NCI-H2107 treated with DMSO at 0.1 percent for 48 hours (cell line): ENCODE measurements at regions not wholly inside any gene's neighbourhood (a gene's known extent, or its start where the extent isn't known, plus 50 kb on each side); places are given as distances from the start of the nearest gene placed in this dataset.

Experiments used
- DNase-seq: peaks from one replicate; lab custom pipeline; 2025; ENCODE audit not compliant: unreplicated experiment; lab: John Stamatoyannopoulos, UW

DNA sequence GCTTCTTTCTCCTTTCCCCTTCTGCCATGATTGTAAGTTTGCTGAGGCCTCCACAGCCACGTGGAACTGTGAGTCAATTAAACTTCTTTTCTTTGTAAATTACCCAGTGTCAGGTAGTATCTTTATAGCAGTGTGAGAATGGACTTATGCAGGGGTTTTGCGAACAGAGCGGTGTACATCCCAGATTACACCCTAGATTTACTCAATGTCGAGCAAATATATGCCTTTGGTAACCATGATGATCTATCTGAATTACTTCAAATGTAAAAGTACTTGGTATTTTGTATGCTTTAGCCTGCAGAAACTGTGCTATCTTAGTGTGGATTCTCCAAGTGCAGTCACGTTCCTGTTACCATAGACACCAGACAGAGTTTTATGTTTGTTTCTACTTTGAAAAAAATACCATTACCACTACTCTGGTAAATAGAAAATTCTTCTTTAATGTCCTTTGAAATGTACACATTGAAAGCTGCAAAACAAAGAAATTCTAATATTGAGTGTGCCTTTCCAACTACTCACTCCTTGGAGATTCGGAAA, 510.4 kb upstream of the ARGLU1 start:
- no peak for DNase-seq

DNA sequence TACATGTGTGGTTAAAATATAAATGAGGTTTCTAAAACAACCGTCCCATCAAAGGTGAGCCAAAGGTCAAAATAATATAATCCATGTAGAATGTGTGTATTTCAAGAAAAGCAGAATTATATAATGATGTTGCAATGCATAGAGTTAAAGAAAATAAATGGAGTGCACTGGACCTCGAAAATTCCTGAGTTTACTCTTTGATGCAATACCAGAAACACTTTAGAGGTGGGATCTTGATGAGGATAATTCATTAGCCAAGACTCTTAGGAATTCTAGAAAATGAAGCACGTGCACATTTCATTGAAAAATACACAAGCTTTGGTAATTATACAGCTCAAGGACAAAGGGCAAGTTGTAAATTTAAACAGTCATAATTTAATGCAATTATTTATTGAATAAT, 508.9 kb upstream of the ARGLU1 start:
- no peak for DNase-seq

DNA sequence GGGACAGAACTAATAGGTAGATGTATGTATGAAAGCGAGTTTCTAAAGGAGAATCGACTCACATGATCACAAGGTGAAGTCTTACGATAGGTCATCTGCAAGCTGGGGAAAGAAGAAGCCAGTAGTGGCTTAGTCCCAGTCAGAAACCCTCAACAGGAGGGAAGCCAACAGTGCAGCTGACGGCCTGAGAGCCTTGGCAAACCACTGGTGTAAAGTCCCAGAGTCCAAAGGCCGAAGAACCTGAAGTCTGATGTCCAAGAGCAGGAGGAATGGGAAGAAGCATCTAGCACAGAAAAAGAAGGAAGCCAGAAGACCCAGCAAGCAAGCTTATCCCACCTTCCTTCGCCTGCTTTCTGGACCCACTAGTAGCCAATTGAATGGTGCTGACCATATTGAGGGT, 507.6 kb upstream of the ARGLU1 start:
- DNase-seq: no peak

DNA sequence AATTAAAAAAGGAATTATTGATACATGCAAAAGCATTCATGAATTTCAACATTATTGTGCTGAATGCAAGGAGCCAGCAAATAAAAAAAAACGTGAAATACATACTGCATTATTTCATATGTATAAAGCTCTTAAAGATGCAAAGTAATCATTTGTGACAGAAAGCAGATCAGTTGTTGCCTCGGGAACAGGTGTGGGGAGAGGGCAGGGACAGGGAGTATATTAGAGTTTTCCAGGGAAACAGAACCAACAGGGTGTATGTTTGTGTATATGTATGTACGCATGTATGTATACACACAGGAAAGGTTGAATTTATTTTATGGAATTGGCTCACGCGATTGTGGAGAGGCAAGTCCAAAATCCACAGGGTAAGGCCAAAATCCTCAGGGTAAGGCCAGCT, 502.9 kb upstream of the ARGLU1 start:
- no peak for DNase-seq

DNA sequence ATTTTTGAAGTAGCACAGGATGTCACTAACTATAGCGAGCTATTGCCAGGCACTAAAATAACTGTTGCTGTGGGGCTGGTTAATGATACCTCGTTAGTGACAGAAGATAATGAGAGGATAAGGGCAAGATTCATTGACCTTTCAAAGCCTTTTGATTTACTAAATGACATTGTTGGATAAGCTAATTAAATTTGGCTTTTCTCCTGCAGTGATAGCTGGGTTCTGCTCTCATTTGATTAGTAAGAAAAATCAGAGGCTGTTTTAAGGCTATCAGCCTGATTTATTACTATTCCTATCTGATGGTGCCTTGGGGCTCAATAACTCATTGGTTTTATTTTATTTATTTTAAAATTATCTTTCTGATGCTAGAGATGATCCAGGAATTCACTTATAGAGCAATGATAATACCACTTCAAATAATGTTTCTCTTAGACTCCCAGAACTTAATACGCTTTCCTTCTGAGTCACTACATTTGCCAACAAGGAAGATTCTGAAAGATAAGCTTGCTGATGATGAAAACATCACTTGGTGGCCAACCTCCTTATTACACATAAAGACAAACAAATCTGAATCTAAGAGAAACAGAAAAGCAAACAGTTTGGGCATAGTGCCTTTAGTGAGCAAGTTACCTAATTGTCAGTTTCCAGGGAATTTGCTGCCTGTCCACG, 501.3 kb upstream of the ARGLU1 start:
- DNase-seq: no peak

DNA sequence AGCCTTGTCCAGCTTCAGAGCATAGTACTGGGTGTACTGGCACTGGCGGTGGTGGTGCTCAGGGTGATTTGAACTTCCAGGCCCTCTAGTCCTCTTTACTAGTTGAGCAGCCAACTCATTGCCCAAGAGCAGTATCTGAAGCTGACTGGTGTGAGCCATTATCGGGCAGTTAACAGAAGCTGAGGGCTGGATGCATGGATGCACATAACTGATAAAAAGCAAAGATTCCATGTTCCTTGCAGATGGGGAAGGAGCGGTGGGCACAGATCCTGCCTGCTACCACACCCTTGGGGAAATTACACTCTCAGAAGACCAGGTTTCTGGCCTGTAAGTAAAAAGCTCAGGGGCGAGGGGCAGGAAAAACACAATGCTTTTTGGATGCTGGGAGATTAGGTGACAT, 499.4 kb upstream of the ARGLU1 start:
- DNase-seq: no peak

DNA sequence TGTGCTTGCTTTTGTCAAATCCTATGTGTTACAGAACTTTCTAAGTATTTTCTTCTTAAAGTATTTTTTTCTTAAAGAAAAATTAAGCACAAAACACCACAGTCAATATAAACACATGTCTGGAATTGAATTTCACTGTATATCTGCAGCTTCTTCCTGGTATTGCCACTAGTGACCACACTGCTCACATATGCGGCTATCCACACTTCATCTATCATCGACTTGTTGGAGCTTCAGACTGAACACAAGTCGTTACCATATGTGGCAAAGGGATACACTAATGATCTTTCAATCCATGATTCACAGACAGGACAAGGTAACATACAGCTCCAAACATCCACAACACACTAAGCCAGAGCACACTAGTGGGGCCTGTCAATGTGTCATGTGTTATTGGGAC, 498.4 kb upstream of the ARGLU1 start:
- no peak for DNase-seq

DNA sequence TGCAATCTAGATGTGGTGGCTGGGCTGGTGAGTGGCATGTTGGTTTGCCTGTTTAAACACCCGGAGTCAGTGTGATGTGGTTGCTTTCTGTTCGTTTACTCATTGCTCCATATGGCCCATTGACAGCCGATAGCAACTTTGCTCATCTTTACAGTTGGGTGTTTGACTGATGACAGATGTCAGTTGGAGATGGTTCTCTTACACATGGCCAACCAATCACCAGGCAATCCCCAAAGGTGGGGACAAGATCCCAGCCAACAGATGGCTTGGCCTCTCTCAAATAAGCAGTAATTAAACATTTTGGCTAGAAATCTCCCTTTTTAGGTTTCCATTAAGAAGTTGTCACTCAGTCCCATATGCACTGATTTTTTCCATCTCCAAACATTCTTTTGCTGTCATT, 497.1 kb upstream of the ARGLU1 start:
- DNase-seq: no peak

DNA sequence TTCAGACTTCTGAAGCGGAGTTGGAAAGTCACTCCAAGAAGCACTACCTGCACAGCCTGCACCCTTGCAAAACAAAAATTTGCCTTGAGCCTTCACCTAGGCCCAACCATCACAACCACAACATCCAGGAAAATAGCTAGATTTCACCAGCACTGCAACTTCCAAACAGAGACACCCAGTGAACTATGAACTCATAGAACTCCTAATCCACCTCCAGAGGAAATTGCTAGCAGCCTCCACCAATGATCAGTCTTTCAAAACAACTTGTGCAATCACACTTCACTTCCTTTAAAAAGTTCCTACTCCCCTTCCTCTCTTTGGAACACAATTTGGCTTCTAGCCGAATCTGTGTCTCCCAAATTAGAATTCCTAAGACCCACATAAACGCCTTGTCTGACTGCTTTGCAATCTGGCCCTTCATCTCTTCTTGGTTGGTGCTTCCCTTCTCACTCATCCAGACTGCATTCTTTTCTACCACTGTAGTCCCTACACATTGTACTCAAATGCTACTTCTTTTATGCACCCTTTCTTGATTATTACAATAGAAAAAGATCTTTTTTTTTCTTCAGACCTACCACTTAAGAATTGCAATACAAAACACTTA, 489.2 kb upstream of the ARGLU1 start:
- no peak for DNase-seq

DNA sequence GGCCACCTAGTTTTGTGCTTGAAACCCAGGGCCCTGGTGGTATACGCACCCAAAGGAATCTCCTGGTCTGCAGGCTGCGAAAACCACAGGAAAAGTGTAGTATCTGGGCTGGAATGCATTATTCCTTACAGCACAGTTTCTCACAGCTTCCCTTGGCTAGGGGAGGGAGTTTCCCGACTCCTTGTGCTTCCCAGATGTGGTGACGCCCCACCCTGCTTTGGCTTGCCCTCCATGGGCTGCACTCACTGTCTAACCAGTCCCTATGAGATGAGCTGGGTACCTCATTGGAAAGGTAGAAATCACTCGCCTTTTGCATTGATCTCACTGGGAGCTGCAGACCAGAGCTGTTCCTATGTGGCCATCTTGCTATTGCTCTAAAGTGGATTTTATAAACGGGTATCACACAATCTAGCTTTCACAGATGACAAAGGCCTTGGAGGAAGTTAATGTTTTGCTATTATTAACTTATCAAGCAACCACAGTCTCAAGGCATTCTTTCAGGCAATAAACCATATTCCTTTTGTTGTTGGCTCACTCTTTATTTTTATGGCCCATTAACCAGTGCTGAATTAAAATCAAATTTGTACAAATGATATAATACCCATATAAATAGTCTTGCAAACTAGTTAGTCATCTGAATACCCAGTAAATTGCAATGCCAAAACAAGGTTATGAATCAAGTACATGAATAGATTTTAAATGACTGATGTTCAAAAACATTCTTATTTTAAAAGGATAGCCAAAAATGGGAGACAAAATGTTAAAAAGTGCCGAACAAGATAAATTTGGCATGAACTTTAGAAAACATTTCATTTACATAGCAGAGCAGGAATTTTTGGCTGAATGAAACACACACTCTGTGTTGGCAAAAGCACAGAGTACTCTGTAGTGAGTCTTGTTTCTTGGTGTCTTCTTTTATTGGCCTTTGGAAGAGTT, 475.4 kb upstream of the ARGLU1 start:
- DNase-seq: no peak

DNA sequence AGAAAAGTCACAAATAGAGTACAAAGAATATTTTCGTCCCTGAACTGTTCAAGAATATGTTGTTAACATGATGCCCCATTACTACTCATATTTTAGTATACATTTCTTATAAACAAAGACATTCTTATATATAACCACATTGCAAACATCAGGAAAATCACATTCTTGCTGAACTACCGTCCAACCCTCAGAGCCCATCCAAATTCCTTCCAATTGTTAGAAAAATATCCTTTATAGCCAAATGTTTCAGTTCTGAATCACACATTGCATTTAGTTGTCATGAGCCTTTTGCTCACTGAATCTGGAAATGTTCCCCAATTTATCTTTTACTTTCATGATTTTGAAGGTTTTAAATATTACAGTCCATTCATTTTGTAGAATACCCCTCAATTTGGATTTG, 467.8 kb upstream of the ARGLU1 start:
- DNase-seq: no peak

DNA sequence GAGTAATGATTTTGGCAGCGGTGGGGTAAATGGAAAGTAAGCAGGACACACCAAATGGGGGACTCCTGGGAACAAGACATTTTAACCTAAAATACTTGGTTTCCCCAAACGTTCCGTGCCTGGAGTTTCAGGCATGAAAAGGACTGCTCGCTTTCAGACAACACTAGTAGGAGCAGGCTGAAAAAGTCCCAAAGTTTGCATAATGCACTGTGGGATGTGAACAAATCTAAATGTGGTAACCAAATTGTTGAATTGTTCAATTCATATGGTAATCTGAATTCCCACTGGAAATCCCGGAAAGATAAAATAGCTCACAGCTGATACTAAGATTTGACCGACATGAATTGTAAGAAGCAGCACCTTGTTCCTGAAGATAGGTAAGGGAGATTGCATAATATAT, 467.2 kb upstream of the ARGLU1 start:
- no peak for DNase-seq

DNA sequence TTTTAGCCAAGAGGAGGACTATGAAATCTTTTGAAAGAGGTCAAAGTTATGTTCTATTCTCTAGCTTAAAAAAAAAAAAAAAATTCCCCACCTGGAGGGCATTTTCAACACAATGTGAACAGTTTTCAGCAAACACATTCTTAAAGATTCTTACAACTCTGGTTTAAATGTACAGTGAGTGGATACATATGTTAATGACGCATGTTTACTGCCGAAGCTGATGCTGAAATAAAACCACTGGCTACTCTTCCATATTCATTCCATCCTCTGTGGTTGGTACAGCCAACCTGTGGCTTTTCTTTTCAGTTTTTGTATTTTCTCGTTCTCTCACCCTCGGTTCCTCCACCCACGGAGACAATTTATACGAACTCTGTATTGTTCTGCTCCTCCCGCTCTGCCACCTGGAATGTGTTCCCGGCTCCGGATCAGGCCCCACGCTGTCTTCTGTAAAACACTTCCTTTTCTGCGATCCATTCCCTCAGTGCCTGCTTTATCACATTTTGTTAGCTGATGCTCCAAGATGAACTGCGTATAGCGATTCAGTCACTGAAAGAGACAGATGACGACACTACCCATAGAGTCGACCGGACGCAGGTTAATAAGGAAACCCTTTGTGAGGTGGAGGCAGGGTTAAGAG, 466.4 kb upstream of the ARGLU1 start:
- DNase-seq: no peak

DNA sequence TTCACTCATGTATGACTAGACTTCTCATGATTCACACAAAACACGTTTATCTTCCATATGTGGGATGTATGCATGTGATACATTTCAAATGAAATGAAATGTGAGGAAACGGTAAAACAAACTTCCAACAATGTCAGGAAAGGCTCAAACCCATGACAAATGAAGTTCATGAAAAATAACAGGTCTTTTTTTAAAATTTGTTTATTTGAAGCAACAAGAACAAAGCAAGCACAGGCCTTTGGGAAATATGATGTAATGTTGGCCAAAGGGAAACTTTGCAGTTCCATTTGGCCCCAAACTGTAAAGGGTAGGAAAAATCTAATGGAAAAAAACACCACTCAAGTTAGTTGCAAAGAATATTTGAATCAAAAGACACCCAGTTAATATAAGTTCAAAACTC, 463.8 kb upstream of the ARGLU1 start:
- DNase-seq: no peak

DNA sequence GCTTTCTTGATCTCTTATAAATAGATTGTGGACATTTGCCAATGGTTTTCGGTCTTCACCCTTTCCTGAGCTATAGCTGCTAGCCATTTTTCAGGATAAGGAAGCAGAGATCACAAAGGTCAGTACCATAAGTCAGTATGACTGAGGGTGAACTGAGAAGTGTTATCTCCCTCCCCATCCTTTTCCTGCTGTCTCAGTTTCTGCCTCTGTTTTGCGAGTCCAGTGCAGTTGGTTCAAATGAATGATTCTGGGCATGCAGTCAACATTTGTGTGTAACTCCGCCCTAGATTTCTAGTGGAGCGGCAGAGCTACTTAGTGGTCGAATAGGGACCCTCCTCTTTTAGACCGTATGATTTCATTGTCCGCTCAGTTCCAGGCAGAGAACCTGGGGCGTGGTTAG, 460.8 kb upstream of the ARGLU1 start:
- no peak for DNase-seq

DNA sequence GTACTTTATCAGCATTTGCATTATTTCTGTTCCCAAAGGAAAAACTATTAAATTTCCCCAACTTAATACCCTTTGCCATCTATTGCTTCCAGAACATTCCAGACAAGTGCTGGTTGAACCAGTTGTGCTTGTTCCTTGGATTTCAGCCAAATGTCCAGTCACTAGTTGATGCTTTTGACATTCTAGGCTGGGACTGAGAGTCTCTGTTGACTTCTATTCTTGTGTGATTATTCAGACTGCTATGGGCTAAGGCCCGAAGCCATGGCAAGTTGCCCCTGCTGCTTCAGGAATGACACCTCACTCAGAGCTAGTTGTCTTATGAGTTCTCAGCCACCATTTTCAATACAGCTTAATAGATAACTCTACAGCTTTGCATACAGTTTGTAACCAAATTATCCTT, 458.1 kb upstream of the ARGLU1 start:
- DNase-seq: no peak

DNA sequence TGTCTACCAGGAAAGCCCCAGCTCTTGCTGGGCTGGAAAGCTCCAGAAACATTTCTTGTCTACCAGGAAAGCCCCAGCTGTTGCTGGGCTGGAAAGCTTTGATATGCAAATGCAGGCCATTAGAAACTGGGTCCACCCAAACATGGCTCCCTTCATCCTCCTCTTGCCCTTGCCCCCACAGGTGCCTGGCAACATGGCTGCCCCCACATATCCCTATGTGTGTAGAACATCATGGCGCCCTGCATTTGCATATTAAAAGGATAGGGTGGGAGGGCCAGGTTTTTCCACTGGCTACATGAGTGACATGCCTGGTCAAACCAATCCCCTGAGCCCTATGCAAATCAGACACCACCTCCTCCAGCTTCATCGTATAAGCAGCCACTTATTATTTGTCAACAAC, 455.4 kb upstream of the ARGLU1 start:
- no peak for DNase-seq

DNA sequence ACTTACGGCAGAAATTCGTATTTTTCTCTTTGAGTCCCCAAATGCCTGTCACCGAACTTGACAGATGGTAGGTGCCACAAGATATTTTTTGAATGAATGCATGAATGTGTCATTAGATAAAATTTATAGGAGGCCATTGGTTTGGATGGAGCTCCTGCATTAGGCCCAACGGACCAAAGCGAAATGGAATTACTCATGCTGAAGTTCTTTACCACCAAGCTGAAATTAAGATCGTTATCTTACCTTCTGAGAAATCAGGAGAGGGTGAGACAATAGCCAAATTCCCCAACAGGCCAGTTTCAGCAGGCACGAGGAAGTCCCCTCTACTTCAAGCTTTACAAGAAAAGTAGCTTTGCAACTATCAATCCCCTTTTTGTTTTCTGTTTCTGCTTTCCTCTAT, 452.5 kb upstream of the ARGLU1 start:
- no peak for DNase-seq

DNA sequence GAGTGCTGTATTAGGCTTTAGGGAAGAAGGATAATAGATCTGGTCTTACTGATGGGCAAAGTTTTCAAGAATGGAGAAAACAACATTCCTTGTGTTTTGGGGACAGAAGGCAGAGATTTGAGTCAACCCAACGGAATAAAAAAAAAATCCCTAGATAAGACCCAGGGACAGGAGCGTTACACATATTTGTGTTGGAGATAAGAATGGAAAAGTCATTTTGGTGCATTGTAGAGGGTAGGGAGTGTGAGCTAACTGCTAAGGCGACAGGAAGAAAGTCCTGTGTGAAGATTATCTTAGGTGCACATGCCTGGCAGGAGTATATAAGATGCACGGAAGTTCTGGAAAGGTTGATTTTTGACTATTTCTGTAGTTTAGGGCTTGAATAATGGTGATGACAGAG, 450.3 kb upstream of the ARGLU1 start:
- no peak for DNase-seq

DNA sequence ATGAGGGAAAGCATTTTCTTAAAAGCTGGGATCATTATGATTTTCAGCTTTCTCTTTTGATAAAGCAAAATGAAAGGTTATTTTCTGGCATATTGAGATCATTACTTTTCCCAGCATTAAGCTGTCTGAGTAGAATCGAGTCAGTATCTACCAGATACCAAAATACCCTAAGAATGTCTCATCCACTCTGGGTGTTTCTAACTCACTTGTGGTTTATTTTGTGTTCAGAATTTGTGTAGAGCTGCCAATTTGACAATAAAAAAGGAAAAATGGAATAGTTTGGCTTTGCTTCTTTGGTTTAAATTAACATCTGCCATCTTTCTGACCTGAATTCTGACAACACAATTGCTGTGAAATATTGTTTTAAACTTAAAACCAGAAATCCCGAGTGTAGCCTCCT, 438.7 kb upstream of the ARGLU1 start:
- no peak for DNase-seq

DNA sequence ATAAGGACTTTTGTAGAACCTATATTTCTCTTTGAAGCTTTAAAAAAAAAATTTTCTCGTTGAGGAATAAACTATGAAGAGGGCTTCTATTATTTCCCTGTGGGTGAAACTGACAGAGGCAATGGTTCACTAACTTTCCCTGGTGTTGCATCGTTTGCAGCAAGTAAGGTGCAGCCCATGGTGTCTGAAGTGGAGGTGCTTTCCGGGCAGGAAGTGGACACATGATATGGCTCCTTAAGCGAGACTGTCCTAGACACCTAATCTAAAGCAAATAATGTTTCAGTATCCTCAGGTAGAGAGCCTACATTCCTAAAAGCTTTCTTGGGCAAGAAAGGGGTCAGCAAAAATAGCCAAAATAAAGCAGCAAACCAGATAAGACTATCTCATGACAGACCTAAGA, 437.6 kb upstream of the ARGLU1 start:
- no peak for DNase-seq

DNA sequence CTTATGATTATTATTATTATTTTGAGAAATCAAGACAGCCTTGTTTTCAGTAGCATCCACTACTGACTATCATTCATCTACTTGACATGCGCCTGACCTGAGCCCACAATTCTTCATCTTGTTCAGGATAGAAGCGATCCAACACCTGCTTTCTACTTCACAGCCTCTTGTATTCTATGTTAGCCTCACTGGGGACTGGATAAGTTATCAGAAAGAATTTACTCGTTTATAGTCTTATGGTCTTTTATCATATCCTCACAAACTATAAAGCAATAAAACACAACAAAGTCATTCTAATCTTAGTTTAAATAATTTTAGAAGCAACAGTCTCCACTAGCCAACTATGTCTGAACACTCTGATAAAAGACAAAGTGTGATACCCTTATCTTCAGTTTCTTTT, 436.0 kb upstream of the ARGLU1 start:
- no peak for DNase-seq
